ENCODE measurements at regions not wholly inside any gene's neighbourhood (a gene's known extent, or its start where the extent isn't known, plus 50 kb on each side); places are given as distances from the start of the nearest gene placed in this dataset.

- Histone ChIP-seq H3K4me1 (ENCODE audit: control insufficient read depth in 1 of 2, low read depth in 2 of 2) (no peaks in the 10 kb centered on the region), H3K36me3 (no peaks in the 10 kb centered on the region), H3K4me3 (no peak overlapping the region), H3K27me3 (replicated peaks; ENCODE audit: insufficient read depth) (no peaks in the 10 kb centered on the region), H3K27ac (no peak overlapping the region), H3K9me3 (no peaks in the 10 kb centered on the region)
- ATAC-seq (ENCODE audit: insufficient number of reproducible peaks, low FRiP score, low read depth) (no peak), DNase-seq (ENCODE audit: low spot score) (no peak)
- no peak for TF ChIP-seq CTCF (IDR thresholded peaks at IDR 0.05)
Measured at GRCh38 chr4:19379191-19379708, 872.5 kb upstream of the SLIT2 start.

- Histone ChIP-seq H3K27ac (no peak overlapping the region), H3K27me3 (replicated peaks; ENCODE audit: insufficient read depth) (no peaks in the 10 kb centered on the region), H3K9me3 (no peaks in the 10 kb centered on the region), H3K4me3 (no peak overlapping the region), H3K4me1 (ENCODE audit: control insufficient read depth in 1 of 2, low read depth in 2 of 2) (no peaks in the 10 kb centered on the region), H3K36me3 (no peaks in the 10 kb centered on the region)
- no peak for TF ChIP-seq CTCF (IDR thresholded peaks at IDR 0.05)
- DNase-seq (ENCODE audit: low spot score) (no peak), ATAC-seq (ENCODE audit: insufficient number of reproducible peaks, low FRiP score, low read depth) (no peak)
Measured at GRCh38 chr4:19375931-19376330, 875.8 kb upstream of the SLIT2 start.

DNA sequence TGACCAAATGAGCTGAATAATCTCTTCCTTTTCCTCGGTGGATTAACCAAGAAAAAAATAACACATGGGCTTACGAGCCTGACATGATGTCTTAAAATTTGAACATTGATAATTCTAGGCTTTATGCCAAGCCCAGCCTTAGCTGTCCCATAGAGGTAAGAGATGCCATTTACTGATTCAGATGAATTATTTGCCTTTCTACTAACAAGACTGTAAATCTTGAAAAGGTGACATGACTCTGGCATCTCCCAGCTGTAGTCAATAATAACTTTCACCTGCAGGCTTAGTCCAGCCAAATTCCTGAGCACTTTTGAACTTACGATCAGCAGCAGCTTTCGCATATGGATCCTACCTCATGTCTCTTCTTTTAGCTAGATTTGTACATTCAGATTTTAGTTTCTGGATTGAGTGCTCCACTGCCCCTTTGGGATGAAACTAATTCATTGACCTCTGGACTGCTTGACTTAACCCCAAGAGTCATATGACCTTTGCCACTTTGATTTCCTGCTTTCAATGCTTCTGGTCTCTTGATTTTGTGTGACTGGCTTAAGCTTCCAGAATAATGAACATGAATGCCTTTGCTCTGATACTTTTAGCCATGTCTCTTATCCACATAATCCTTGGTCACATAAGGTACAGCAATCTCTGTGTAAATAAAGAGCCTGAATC lies 876.4 kb upstream of the SLIT2 start:
- no peaks in the 10 kb centered on the region for H3K27me3 ChIP-seq (replicated peaks; ENCODE audit: insufficient read depth)
- H3K27ac ChIP-seq, result no peak overlapping the region
- ATAC-seq (ENCODE audit: insufficient number of reproducible peaks, low FRiP score, low read depth) (no peak), DNase-seq (ENCODE audit: low spot score) (no peak)
- H3K4me3 ChIP-seq, result no peak overlapping the region
- H3K4me1 ChIP-seq (ENCODE audit: control insufficient read depth in 1 of 2, low read depth in 2 of 2), result no peaks in the 10 kb centered on the region
- no peak for TF ChIP-seq CTCF (IDR thresholded peaks at IDR 0.05)
- no peaks in the 10 kb centered on the region for H3K9me3 ChIP-seq
- H3K36me3 ChIP-seq, result no peaks in the 10 kb centered on the region

DNA sequence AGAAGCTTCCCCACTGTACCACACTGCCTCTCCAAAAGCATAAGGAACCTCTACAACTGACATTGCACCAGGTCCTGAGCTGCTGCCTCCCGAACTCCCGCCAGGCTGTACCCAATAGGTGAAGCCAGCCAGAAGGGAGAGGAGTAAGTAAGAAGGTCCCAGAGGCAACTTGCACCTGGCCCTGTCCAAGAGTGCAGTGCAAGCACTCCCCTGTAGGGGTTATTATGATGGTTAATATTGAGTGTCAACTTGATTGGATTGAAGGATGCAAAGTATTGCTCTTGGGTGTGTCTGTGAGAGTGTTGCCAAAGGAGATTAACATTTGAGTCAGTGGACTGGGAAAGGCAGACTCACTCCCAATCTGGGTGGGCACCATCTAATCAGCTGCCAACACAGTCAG lies 879.3 kb upstream of the SLIT2 start:
- Histone ChIP-seq H3K4me1 (ENCODE audit: control insufficient read depth in 1 of 2, low read depth in 2 of 2) (no peaks in the 10 kb centered on the region), H3K36me3 (no peaks in the 10 kb centered on the region), H3K27me3 (replicated peaks; ENCODE audit: insufficient read depth) (no peaks in the 10 kb centered on the region), H3K27ac (no peak overlapping the region), H3K4me3 (no peak overlapping the region), H3K9me3 (no peaks in the 10 kb centered on the region)
- ATAC-seq (ENCODE audit: insufficient number of reproducible peaks, low FRiP score, low read depth) (no peak), DNase-seq (ENCODE audit: low spot score) (no peak)
- no peak for TF ChIP-seq CTCF (IDR thresholded peaks at IDR 0.05)

- Histone ChIP-seq H3K4me1 (ENCODE audit: control insufficient read depth in 1 of 2, low read depth in 2 of 2) (no peaks in the 10 kb centered on the region), H3K9me3 (no peaks in the 10 kb centered on the region), H3K27ac (no peak overlapping the region), H3K4me3 (no peak overlapping the region), H3K27me3 (replicated peaks; ENCODE audit: insufficient read depth) (no peaks in the 10 kb centered on the region), H3K36me3 (no peaks in the 10 kb centered on the region)
- TF ChIP-seq CTCF (IDR thresholded peaks at IDR 0.05), result no peak
- DNase-seq (ENCODE audit: low spot score), result no peak
- no peak for ATAC-seq (ENCODE audit: insufficient number of reproducible peaks, low FRiP score, low read depth)
Measured at GRCh38 chr4:19368800-19369199, 882.9 kb upstream of the SLIT2 start.
